COLO668 (cell line): ENCODE measurements at regions not wholly inside any gene's neighbourhood (a gene's known extent, or its start where the extent isn't known, plus 50 kb on each side); places are given as distances from the start of the nearest gene placed in this dataset.

ENCODE experiments used
- DNase-seq: peaks from one replicate; lab custom pipeline; 2025; ENCODE audit not compliant: unreplicated experiment; lab: John Stamatoyannopoulos, UW

DNA sequence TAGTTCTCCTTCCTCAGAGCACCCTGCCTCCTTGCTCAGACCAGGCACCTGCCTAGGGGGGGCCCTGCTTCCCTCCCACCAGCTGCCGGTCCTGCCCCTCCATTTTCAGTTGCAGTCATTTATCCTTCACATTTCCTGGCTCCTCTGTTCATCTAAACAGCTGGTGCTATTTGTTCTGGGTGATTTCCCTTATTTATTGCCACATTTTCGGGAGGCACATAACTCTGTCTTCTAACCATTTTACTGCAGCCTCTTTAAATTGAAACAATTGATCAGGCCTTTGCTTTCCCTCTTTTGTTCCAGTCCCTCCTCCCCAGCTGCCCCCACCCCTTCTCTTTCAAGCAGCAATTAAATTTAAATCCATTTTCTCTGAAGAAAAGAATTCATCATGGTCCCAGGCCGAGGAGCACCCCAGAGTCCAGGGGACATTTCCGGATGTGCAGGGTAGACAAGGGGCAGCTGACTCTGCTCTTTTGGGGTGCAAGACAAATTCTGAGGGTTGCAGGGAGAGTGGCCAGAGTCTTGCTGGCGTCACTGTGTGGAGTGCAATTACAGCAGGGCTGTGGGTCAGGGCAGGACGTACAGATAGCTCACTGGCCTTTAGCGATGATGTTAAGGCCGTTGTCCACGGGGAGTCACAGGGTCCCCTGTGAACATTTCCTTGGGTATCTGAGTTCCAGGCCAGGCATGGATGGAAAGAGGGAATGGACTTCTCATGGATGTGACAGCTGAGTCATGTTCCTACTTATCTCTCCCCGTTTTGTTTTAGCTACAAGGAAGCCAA is 476.4 kb downstream of the TBC1D22A start:
- DNase-seq: no peak

DNA sequence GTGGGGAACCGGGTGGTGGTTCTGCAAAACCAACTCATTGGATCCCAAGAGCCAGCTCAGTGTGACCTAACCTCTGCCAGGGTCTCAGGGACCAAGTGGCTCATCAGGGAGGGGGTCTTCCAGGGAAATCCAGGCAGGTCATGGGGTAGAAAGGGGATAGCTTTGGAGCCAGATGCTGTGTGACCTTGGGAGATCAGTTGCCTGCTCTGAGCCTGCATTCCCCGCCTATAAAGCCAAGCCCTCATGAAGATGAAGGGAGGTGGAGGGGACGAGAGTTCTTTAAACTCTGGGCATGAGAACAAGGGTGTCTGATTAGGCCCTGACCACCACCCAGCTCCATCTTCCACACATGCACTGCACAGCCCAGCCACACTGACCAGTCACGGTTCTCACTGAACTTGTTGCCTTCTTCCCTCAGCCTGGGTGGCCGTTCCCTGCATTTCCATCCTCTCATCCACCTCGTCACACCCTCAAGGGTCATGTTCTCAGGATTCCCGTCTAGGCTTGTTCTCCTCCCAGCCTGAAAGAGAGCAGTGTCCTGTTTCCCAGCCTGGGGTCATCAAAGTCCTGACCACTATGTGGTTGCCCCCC is 475.5 kb downstream of the TBC1D22A start:
- DNase-seq: no peak

DNA sequence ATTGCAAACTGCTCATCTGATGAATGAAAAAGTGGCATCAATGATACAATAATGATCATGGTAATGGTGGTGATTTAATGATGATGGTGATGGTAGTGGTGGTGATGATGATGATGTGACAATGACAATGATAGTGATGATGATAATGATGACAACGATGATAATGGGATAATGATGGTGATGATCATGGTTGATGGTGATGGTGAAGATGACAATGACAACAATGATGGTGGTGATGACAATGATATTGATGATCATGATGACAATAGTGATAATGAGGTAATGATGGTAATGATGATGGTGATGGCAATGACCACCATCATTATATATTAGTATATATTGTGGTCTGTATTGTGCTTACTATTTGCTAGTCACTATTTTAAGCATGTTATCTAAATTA is 474.3 kb downstream of the TBC1D22A start:
- no peak for DNase-seq

- DNase-seq: no peak
Observed at GRCh38 chr22:47236161-47236560, 473.7 kb downstream of the TBC1D22A start.

- no peak for DNase-seq
Observed at GRCh38 chr22:47233316-47234243, 471.1 kb downstream of the TBC1D22A start.

- no peak for DNase-seq
Observed at GRCh38 chr22:47232753-47233152, 470.3 kb downstream of the TBC1D22A start.

DNA sequence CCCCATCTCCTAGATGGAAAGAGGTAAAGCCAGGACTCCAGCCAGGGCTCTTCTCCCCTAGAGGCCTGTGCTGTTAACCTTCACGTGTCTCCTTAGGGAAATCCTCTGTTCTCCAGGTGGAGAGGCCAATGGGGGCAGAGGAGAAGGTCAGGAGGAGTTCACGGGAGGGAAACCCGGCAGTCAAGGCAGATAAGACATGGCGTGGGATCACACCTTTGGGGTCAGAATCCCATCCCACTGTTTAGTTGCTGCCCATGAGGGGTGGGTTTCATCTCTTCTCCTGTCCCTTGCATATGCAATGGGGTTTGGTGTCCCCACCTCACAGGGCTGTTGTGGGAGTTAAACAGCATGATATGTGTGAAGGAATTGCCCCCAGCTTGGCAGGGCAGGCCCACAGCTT is 469.7 kb downstream of the TBC1D22A start:
- no peak for DNase-seq

GRCh38 chr22:47231759-47232158 is 469.3 kb downstream of the TBC1D22A start:
- no peak for DNase-seq

- DNase-seq: no peak
Observed at GRCh38 chr22:47230741-47231140, 468.3 kb downstream of the TBC1D22A start.

GRCh38 chr22:47230251-47230650 is 467.8 kb downstream of the TBC1D22A start:
- no peak for DNase-seq

GRCh38 chr22:47228767-47229166 is 466.3 kb downstream of the TBC1D22A start:
- no peak for DNase-seq

GRCh38 chr22:47225931-47226633 is 463.6 kb downstream of the TBC1D22A start:
- DNase-seq: no peak

- no peak for DNase-seq
Observed at GRCh38 chr22:47225080-47225930, 462.9 kb downstream of the TBC1D22A start.
